ENCODE measurements at regions not wholly inside any gene's neighbourhood (a gene's known extent, or its start where the extent isn't known, plus 50 kb on each side); places are given as distances from the start of the nearest gene placed in this dataset.
A peak's percentile ranks its signal among the peaks of the same experiment; 100 is the strongest.

DNA sequence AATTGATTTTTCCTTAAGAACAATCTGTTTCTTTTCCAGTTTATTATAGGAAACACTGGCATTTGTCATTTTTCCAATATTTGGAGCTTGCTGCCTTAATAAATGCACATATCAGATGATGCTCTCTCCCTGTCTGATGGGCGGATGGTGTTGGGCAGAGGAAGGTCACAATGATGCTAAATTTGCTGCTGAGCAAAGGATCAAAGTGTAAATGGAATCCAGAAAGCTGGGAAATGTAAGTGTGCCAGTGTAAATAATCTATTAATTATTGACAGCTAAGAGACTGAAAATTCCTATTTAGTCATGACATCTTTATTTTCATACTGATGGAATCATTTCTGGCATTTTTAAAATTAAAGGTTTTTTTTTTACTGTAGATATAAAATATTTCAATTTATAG, 243.2 kb downstream of the PTBP2 start:
- DNase-seq (no peak), ATAC-seq (no peak)

- peak; percentile 76 for DNase-seq
- ATAC-seq = peak; percentile 78
Observed at GRCh38 chr1:96966536-96967138, 245.1 kb downstream of the PTBP2 start.

DNA sequence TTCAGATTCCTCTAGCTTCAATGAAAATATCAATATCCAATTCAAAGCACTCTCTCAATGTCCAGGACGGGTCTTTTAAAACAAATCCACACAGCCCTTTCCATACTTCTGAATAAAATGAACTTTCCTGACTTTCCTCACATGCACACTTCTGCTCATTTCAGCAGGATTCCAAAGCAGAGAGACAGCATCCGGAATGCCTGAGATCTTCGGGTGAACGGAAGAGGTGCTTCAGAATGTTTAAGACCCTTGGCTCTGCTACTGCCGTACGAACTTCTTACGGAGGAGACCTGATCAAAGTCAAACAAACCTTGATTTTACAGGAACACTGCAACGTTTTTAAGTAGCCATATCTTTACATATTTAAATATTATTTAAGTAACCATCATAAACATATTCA, 245.7 kb downstream of the PTBP2 start:
- ATAC-seq = no peak
- DNase-seq = no peak

DNA sequence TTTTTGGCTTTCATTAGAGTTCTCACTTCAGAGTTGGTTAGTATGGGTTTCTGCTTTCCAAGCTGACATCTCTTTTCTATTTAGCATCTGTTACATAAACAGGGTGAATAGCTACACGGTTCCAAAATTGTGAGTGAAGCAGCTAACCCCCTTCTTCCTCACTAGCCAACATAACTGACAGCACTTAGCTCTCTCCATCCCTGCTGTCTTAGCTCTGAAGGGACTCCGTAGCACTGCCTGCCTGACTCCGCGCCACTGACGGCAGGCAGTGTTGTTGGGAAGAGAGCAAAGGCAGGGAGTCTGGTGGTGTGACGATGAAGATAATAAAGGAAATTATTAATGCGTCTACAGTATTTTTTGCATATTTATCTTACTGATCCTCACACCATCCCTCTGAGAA, 247.0 kb downstream of the PTBP2 start:
- DNase-seq (no peak), ATAC-seq (no peak)

DNA sequence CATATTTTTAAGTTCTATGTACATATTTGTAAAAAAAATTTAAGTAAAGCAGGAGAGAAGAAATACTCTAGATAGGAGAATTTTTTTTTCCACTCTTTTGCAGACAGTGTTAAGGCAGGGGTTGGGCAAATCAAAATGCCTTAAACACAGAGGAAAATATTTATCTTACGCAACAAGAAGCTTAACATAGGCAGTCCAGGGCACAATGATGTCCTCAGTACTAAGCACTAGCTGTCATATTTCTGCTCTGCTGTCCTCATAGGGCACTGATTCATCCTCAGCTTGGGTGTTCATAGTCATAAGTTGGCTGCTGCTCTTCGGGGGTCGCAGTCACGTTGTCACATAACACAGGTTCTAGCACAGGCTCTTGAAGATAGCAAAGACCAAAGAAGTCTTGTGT, 247.4 kb downstream of the PTBP2 start:
- DNase-seq = no peak

GRCh38 chr1:96969656-96970163, 248.1 kb downstream of the PTBP2 start:
- ATAC-seq (no peak), DNase-seq (no peak)

More for the DNA sequence above, 247.4 kb downstream of the PTBP2 start:
- no peak for ATAC-seq

- DNase-seq (no peak), ATAC-seq (no peak)
Observed at GRCh38 chr1:96971439-96971838, 249.9 kb downstream of the PTBP2 start.

- DNase-seq (no peak), ATAC-seq (no peak)
Observed at GRCh38 chr1:96971849-96972602, 250.4 kb downstream of the PTBP2 start.

DNA sequence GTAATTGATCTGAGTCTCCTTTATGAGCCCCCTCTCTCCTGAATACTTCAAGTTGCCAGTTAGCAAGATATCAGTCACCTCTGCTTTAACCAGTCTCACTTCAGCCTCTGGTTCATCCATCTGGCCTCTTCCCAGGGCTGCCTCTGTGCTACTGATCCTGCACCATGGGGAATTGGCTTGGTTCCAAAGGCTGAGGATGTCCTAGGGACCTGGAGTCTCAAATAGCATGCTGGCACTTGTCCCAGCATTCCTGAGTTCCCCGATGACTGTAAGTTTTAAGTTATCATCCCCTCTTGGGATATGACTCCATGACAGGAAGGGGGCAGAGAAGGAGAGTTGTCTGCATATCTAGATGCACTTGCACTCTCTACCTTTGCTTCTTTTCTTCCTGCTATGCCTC, 252.0 kb downstream of the PTBP2 start:
- no peak for DNase-seq

DNA sequence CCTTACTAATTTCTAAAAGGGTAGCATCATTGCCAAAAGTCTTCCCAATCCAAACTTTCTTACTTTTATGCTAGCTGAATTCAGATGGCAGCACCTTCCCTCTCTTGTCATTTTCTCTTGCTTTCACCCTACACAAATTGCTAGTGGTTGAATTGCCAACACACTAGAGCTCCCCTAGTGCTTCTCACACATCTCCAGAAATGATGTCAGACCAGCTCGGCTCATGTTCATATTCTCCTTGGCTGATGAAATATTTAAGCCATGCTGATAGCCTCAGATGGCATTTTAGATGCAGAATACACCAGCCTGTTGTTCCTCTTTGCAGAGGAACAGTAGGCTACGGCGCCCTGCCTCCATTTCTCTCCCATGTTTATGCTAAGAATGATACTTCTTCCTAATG, 256.9 kb downstream of the PTBP2 start:
- DNase-seq = no peak
- no peak for ATAC-seq

More for the DNA sequence above, 252.0 kb downstream of the PTBP2 start:
- ATAC-seq = no peak

DNA sequence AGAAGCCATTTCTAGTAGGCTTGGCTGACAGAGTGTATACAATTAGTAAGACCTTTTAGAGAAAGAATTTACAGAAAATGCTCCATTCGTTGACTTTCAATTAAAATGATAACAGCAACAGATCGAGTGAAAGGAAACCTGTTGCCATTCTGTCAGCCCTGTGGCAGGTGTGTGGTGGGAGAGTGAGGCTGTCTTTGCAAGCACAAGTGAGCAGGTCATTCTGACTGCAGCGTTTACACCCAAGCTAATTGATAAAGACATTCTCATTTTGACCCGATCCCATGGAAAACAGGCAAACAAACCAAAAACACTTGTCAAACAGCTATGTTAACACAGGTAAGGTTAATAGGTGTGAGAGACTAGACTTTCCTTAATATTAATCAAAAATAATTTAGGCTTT, 257.3 kb downstream of the PTBP2 start:
- DNase-seq (no peak), ATAC-seq (no peak)

DNA sequence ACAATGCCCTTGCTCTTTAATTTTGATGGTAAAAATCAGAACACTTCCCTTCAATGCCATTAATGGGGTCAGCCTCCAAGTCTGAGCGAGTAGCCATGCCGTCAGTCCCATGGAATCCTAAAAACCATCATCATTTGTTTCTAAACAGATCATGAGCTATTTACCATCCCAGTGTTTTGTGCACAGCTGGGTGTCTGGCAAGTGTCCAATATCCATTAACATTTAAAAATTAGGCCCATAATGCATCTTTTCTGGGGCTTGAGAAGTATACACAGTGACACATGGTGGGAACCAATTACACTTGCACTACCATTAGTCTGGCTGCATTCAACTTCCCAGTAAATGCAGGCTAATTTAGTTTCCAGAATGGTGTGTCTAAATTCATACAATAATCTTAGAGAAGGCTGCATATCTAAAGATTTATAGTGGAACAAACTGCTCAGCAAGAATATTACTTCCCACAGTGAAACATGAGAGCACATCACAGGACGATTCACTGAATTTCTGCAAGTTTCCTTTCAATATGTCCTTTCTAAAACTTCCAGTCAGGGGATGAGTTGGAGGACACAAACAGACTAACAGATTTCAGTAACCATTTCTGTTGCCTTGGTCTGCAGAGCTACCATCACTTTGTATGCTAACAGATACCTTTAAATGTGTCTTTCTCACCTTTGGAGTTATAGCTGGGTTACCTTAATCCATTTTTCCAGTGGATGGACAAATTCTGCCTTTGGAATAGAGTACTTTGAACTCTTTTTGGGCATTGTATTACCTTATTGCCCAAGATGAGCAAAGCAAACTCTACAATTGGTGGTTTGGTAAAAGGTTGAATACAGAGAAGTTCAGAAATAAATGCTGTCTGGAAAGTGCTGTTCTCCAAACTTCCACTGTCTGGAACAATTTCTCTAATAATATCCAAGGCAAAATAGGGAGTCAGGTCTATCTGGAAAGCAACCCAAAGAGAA, 258.0 kb downstream of the PTBP2 start:
- ATAC-seq (no peak), DNase-seq (no peak)

DNA sequence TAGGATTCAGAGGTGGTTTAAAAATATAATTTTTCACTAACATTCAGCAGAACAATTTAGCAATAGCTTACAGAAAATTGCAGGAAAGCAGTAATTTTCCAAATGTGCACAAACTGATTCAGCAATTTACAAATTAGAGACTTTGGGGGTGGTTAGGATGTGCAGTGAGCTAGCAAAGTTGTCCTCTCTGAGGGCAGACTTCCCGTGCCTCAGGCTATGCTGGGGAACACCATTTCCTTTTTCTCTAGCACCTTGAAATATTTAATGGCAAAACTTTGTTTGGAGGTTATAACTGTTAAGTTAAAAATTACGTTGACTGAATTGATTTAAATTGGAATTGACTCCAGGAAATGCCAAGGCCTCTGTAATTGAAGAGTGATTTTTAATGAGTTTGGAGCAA, 258.9 kb downstream of the PTBP2 start:
- ATAC-seq (no peak), DNase-seq (no peak)

DNA sequence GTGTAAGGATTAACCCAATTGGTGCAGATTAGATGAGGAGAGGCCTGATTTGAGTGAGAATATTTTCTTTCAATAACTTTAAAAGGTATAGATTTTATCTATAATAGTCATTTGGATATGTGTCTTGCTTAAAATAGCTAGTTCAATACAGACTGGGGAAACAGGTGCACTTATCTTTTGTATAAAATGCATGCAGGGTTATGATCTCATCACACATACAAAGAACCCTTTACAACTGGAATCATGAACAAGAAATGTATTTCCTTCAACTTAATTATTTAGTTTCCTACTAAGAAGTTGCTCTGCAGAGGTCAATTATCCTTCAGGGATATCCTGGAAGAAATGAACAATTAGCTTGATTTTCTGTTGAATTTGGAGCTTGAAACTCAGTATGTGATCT, 259.6 kb downstream of the PTBP2 start:
- DNase-seq (no peak), ATAC-seq (no peak)

GRCh38 chr1:96982118-96982517, 260.5 kb downstream of the PTBP2 start:
- DNase-seq (no peak), ATAC-seq (no peak)

DNA sequence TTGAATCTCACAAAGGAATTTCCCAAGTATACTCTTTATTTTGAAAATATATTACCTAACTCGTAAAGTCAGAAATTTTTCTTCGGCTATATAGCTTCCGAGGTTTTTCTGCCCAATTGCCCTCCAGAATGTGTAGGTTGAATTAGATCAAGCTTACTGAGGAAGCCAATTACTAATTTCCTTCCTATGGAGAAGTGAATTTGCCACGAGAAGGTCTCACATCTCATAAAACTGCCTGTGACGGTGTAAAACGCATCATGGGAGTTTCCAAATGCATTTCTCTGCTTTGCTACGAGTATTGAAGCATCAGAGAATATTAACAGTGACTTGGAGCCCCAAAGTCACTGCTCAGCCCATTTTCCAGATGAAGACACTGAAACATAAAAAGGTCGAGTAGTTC, 262.3 kb downstream of the PTBP2 start:
- ATAC-seq (no peak), DNase-seq (no peak)

- ATAC-seq (no peak), DNase-seq (no peak)
Observed at GRCh38 chr1:96987186-96987703, 265.7 kb downstream of the PTBP2 start.

DNA sequence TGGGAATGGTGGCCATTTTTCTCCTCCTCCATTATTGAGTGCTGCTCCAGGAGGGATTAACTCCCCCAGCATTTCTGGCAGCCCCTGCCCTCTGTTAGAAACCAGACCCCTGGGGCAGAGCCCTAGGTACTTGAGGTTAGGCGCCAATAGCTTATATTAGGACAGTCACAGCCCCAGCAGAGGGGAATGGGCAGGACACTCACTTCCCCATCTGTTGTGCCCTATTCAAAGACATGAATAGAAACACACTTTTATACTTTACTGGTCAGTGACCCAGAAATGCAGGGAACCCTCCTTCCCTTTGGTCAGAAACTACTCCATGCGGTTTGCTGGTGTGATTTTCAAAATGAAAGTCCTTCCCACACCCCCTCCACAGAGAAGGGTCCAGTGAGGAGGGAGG, 267.7 kb downstream of the PTBP2 start:
- no peak for DNase-seq
- no peak for ATAC-seq

GRCh38 chr1:96990136-96990535, 268.6 kb downstream of the PTBP2 start:
- DNase-seq = no peak

GRCh38 chr1:96991261-96991660, 269.7 kb downstream of the PTBP2 start:
- ATAC-seq = no peak
- no peak for DNase-seq

More at GRCh38 chr1:96990136-96990535, 268.6 kb downstream of the PTBP2 start:
- no peak for ATAC-seq

DNA sequence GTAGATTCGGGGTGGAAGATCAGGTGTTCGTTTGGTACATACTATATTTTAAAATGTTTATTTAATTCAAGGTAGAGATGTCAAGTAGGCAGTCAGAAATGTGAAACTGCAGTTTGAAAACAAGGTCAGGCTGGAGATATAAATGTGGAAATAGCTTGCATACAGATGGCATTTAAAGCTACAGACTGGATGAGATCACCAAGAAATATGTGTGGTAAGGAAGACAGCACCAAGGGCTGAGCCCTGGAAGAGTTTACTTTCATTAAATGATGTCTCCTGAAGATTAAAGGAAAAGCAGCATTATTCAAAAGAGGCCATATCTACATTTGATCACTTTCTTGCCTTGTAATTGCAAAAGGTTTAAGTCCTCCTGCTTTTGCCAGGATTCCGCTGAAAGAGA, 271.3 kb downstream of the PTBP2 start:
- ATAC-seq (no peak), DNase-seq (no peak)

DNA sequence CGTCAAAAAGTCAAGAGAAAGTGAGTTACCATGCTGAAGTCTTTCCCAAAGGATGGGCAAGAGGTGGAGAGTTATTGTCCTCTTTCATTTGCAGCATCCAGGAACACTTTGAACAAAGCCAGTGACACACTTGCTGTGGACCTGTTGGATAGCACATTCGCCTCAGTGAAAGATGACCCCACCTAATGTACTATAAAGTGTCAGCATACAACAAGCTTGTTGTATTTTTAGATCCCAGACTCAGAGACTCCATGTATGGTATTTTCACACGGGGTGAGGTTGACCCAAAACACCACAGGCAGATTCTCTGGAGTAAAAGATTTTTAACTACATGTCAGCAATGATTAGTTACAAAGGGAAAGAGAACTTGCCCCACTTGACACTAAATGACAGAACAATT, 273.8 kb downstream of the PTBP2 start:
- DNase-seq = no peak
- no peak for ATAC-seq
